ENCODE measurements at regions not wholly inside any gene's neighbourhood (a gene's known extent, or its start where the extent isn't known, plus 50 kb on each side); places are given as distances from the start of the nearest gene placed in this dataset.
"Not testable (repeated sequence)": the region's sequence is repeated elsewhere in the genome, so short reads cannot be mapped to it uniquely, and the experiment has no call there.

DNA sequence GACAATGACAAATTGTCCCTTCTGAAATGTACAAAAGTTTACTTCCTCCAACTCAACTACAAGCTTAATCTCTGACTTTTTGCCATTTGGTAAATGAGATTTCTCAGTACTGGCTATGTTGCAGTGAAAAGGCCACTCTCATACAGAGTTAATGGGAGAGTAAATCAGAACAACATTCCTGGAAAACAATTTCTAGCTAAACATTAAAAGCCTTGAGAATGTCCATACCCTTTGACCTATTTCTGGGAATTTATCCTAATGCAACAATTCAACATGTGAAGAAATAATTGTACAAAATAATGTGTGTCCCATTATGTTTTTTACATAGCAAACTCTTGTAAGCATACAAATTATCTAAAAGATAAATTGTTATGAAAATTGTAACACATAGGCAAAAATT, 56.3 kb upstream of the SPEF2 start:
- DNase-seq, result no peak

DNA sequence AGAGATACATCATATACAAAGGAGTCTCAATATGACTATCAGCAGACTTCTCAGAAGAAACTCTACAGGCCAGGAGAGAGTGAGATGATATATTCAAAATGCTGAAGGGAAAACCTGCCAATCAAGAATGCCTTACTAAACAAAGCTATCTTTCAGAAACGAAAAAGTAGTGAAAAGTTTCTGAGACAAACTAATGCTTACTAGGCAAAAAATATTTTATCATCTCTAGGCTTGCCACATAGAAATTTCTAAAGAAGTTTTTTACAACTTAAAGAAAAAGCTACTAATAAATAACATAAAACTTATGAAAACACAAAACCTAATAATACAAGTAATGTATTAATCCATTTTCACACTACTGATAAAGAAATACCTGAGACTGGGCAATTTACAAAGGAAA, 59.9 kb upstream of the SPEF2 start:
- no peak for DNase-seq

DNA sequence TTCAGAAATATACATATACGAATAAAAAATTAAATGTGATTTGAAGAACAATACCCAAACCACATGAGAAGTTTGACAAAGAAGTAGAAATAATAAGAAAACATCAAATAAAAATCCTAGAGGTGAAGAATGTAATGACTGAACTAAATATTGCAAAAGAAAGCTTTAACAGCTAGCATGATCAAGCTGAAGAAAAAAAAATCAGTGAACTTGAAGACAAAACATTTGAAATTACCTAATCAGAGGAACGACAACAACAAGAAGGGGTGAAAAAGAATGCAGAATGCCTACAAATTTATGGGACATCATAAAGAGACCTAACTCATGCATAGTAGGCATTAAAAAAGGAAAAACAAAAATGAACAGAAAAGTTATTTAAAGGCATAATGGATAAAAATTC, 60.5 kb upstream of the SPEF2 start:
- DNase-seq, result no peak

DNA sequence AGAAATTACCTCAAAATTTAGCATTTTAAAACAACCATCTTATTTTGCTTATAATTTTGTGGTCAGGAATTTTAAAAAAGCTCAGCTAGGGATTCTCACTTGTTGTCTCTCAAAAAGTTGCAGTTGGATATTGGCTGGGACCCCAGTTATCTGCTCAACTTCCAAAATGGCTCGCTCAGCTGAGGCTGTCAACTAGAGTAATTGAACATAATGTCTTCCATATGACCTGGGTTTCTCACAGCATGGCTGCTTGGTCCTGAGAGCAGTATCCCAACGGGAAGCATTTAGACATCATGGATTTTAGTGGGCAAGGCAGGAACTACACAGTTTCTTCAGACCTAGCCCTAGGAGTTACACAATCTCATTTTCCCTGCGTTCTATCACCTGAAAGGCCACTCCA, 63.6 kb upstream of the SPEF2 start:
- no peak for DNase-seq

DNA sequence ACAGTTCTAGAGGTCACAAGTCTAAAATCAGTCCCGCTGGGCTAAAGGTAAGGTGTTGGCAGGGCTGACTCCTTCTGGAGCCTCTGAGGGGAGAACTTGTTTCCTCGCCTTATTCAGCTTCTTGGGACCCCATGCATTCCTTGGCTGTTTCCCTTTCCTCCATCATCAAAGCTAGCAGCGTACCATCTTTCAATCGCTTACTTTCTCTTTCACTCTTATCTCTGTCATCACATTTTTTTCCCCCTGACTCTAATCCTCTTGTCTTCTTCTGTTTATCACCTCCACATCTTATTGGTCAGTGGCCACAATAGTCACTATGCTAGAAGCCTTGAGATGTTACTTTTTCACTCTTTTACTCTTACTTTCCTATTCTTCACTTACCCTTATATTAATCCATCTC, 72.5 kb upstream of the SPEF2 start:
- DNase-seq, result no peak

DNA sequence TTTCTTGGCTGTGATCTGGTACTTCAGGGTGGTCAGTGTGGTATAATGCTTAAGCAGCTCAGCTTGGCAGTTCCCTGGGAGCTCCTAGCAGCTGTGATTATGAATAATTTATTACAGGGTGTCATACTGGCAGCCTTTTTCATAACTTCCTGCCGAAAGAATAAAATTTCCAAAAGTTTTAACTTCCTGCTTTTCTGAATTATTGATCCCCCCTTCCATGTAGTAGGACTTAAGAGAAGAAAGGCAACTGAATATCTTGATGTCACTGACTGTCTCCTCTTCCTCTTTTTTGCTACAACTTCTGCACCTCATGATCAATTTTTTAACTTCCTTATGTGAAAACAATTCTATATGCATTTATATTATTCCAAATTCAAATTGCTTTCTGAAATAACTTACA, 74.3 kb upstream of the SPEF2 start:
- no peak for DNase-seq

DNA sequence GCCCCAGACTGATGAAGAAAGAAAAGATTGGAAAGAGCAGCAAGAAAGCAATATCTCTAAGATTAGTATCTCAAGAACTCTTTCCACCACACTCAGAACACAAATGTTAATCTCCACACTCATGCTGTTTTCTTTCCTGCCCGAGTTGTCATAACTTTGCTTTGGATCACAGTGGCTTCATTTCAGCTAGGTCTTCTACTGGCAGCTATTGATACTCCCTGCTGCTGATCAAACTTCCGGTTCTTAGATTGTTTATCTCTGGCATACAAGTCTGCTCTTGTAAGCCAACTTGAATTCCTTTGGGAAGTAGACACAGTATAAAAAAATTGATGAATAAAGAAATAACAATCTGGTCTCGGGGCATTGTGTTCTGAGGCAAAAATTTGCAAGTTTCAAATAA, 77.7 kb upstream of the SPEF2 start:
- no peak for DNase-seq

DNA sequence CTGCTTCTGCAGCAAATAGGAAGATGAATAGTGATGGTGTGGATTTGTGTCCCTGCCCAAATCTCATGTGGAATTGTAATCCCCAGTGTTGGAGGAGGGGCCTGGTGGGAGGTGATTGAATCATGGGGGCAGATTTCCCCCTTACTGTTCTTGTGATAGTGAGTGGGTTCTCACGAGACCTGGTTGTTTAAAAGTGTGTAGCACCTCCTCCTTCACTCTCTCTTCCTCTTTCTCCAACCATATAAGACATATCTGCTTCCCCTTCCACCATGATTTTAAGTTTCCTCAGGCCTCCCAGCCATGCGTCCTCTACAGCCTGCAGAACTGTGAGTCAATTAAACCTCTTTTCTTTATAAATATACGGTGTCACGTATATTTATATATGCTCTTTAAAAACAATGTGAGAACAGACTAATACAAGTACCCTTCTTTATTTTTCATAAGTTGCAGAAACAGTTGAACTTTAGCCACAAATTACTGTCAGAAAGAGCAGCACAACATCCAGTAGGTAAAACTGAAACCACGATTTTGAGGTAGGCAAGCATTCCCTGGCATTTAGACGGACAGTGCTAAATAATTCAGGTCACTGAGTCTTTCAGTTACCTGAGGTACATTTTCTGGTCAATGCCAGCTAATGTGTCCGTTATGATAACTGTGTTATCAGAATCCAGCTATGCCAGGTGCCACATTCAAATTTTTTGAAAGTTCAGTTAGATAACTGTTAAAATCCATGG, 79.3 kb upstream of the SPEF2 start:
- DNase-seq, result no peak

DNA sequence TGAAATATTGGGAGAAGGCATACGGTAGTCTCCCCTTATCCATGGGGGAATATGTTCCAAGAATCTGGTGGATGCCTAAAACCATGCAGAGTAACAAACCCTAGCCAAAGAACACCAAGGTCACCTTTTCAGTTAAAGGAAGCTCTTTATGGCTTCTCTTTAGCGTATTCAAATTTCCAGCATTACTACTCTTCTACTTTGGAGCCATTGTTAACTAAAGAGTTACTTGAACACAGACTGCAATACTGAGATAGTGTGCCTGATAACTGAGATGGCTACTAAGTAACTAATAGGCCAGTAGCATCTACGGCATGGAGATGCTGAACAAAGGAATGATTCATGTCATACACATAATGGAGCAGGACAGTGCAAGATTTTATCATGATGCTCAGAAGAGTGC, 84.5 kb upstream of the SPEF2 start:
- no peak for DNase-seq

DNA sequence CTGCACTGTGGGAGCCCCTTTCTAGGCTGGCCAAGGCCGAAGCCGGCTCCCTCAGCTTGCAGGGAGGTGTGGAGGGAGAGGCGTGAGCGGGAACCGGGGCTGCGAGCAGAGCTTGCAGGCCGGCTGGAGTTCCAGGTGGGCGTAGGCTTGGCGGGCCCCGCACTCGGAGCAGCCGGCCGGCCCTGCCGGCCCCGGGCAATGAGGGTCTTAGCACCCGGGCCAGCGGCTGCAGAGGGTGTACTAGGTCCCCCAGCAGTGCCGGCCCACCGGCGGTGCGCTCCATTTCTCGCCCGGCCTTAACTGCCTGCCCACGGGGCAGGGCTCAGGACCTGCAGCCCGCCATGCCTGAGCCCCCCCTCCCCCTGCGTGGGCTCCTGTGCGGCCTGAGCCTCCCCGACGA, 86.1 kb upstream of the SPEF2 start:
- DNase-seq, result not testable (repeated sequence)

DNA sequence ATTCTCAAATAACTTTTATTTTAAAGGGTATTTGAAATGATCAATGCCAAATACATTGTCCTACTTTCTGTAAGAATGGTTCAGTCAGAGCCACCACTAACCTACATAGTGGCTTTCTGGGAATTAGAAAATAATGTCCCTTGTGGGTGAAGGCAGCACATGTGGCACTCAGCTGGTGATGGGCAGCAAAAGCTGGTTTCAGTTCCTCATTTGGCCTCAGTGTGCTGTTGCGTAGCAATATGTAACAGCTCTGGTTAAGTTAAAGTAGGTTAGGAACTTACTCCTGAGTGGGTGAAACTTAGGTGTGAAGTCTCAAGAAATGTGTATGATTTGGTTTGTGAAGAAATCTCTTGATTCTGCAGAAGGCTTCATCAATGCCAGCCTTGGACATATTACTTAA, 99.6 kb upstream of the SPEF2 start:
- no peak for DNase-seq

DNA sequence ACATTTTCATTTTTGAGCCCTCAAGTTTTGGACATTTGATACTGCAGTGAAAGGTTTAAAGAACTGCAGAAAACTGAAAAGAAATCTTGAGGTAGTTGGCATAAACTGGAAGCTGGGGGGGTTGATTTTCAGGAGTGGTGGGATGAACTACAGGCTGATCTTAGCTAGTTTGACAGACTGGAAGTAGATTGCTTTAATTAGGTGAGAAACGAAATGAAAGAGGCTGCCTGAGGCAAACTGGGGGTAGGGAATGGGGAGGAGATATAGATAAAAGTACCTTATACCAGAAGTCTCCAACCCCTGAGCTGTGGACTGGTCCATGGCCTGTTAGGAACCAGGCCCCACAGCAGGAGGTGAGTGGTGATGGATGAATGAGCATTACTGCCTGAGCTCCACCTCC, 101.4 kb upstream of the SPEF2 start:
- DNase-seq, result no peak

DNA sequence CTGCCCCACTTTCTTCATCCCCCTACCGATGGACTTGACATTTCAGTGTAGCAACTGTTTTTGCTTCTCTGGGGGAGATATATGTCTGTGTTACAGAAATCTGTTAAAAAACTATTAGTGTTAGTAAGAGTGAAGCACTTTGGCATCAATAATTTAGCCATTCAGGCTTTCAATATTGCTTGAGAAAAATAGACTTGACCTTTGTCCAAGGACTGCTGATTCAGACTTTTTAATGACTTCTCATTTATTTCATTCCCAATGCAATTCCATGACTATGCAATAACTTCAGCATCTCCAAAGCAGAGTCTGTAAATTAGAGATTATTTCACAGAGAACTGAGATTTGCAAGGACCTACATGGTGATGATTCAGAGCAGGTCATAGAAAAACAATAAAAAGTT, 104.1 kb upstream of the SPEF2 start:
- DNase-seq, result no peak

DNA sequence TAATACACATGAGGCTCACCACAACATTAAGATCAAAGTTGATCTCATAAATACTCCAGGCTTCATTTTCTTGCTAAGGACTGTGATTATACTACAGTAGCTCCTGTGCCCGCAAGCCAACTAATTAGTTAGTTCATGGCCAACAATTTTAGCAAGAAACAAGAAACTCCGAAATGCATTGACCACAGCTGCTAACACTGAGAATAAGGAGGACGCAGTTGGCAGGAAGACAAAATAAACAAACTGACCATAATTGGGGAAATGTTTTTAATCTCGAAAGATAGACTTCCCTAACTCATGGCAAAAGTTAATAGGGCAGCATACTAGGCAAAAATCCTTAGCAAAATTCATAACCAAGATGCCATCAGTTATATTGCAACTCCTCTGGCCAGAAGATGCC, 115.5 kb upstream of the SPEF2 start:
- no peak for DNase-seq

DNA sequence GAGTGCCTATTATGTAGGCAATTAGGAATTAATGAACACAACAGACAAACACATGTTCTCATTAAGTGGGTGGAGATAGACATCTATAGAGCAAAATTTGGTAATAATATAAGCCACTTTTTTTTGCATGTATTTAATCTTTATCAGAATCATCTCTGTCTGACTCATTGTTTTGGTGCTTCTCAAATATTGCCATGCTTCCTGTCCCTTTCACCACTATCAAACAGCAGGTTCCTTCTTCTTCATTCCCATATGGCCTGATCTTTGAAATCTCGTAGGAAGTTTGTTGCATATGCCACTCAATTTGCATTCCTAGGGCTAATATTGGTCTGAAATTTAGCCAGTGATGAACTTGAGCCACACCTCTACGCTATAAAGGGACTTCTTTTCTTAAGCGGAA, 128.9 kb upstream of the SPEF2 start:
- no peak for DNase-seq

DNA sequence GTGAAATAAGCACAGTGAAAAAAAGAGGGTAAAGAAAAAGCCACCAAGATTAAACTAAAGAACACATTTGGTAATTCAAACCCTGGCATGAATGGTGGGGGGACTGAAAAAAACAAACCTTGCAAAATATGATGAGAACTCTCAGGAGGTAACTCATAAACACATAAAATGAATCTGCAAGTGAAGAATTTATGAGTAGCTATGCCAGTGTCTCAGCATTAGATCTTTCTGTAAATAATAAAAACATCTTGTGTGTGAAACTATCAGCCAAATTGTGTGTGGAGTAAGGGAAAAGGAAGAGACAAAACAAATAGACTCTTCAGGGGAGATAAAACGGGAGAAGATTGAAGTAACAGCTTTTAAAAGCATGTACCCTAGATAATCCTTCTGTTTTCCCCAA, 129.6 kb upstream of the SPEF2 start:
- DNase-seq, result no peak

DNA sequence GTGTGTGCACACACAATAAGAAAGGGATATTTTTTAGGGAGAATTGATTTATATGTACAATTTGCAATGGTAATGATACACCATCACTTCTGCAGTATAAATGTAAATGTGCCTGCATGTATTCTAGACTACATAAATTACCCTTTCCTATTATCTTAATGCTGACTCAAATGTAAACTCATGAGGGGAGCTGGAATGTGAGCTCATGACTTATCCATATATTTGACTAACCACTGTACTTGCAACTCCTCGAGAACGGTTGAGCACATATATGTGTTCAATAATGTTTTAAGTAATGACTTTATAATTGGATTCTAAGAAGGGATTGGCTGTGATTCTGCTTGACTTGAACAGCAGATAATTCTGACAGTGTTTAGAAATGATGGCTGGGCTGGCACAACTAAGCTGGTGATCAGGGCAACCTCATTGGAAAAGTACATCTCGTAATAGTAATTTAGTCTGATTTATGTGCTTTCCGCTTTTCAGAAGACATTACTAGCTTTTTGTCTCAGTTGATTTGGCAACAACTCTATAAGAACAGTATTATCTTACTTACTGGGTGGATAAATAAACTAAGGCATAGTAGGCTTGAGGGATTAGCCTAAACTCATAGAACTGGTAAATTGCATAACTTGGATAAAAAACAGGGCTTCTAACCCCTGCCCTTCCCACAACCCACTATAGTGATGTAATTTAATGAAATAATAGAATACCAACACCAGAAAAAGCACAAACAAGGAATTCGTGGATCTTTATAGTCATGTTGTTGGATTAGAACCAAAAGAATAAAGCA, 130.2 kb upstream of the SPEF2 start:
- no peak for DNase-seq

DNA sequence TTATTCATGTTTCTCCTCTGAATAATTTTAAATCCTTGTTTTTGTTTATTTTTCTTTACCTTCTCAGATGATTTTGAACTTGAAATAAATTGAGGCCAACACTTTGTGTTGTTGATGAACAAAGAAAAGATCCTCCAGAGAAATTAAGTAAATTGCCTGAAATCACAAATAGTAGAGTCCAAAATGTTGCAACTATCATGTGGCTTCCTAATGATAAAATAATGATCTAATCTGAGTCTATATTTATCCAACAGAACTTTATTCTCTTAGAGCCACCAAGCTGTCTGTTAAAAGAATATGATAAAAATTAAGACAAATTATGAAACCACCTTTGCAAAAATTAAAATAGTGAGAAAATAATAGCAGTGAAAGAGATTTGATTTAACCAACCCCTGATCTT, 132.2 kb upstream of the SPEF2 start:
- no peak for DNase-seq

DNA sequence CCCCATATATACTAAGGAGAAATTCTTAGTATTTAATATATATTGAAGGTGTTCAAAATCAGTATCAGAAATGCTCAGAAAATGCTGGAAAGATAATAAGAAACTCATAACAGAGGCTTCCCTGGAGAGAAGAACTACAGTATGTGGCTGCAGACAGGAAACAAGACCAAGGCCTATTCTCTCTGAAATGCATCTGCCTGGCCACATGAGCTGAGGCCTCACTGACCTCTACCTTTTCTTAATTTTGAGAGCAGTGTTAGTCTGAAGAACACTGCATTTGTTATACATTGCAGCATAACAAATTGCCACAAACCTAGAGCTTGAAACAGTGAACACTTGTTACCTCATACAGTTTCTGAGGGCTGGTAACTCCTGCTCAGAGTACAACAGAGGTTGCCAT, 133.4 kb upstream of the SPEF2 start:
- DNase-seq, result no peak

DNA sequence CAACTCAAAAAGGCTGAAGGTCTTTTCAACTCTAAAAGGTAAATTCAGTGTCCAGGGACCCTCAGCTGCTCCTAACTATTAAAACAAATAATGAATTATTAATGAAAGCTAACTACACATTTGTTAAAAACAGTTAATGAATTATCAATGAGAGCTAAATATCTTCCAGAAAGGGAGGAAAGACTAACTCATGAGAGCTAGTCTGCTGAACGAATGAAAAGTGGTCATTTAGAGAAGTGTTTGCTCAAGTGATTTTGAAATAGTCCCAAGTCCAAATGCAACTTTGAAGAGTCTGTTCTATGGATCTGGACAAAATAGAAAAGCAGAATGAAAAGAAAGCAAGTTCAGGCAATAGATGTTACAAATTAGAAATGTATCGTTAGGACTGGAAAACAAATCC, 133.9 kb upstream of the SPEF2 start:
- no peak for DNase-seq

DNA sequence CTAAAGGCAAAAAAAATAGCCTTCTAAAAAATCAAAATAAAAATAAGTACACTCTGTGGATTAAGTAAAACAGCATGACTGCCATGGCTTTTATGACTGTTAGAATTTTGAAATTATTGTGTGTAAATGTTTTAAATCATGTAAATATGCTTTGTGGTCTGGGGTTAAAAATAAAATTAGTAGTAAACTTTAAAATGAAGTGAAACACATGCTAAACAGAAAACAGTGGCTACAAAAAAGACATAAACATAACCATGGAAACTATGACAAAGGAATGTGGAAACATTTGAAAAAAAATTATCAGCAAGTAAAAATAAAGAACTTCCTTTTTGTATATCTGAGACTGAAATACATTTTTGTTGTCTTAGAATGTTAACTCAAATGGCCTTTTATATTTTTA, 134.5 kb upstream of the SPEF2 start:
- no peak for DNase-seq

DNA sequence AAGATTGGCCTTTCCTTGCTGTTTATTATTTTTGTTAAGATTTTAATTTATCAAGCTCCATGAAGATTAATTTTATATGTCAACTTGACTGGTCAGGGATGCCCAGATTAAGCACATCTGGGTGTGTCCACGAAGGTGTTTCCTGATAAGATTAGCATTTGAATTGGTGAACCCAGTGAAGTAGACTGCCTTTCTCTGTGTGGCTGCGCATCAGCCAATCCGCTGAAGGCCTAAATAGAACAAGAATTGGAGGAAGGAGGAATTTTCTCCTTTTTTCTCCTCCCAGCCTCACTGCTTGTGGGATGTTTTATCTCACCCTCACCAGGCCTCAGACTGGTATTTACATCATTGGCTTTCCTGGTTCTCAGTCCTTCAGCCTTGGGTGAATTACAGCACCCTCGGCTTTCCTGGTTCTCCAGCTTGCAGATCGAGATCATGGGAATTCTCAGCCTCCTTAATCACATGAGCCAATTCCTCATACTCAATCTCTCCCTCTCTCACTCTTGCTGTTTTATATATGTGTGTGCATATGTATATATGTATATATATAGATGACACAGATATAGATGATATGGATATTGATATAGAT, 135.4 kb upstream of the SPEF2 start:
- no peak for DNase-seq

DNA sequence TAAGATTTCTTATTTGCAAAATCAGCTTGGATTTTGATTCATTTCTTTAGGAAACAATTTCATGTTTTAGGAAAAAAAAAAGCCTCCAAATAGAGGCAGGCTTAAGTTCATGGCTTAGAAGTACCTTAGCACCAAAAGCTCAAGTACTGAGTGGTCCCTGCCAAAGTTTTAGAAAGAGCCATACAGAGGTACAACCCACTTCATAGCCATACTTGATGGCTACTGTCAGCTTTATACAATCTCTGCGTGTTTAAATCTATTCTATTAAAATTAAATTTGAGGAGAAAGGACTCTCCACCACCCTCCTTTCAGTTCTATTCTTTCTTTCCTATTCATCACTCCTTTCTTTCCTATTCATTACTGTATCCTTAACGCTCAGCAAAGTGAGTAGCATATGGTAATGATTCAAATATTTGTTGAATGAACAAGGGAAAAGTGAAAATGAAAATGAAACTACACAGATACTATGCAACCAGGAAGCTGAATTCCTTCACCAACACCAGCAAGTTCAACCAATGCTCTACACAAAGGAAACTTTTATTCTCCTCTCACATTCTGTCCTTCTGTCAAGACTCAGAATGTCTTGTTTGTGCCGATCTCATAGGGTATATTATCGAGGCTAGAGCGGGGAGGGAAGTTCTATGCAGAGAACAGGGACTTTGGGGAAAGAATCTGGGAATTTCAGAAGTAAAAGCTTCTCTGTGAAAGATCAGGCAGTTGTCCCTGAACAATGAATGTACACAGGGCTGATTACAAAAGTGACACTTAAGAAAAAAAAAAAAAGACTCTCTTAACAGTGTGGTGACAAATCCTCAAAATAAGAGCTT, 138.6 kb upstream of the SPEF2 start:
- DNase-seq, result no peak

DNA sequence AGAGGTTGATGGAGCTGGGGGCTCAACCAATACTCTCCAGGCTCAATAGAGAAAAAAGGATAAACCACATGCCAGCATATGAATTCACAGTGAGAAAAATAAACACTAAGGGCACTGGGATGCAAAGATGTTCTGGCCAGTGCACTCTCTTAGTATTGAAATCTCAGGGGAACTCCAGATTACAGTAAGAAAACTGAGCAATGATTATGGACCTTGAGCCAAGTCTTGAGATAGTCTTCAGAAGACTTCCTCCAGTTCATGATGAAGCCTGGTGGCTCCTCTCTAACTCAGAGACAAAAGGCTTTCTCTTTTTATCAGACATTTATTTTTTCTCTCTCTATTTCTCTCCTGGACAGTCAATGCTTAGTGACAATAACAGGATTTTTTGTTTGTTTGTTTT, 139.8 kb upstream of the SPEF2 start:
- DNase-seq, result no peak
